GM12864 (cell line): ENCODE measurements at regions not wholly inside any gene's neighbourhood (a gene's known extent, or its start where the extent isn't known, plus 50 kb on each side); places are given as distances from the start of the nearest gene placed in this dataset.

Source experiments
- DNase-seq: peaks from one replicate; pipeline ENCODE4 v3.0.0-alpha.2; 2011; ENCODE audit warnings: low read depth
- H3K4me3 ChIP-seq: 2 replicates; pipeline ENCODE4 v1.5.1; 2011; ENCODE audit warnings: mild to moderate bottlenecking, low read depth, low read length, control low read depth
- CTCF ChIP-seq: IDR thresholded peaks from 2 replicates; pipeline ENCODE4 v1.5.1; 2011; ENCODE audit warnings: low read depth, mild to moderate bottlenecking, moderate library complexity, low read length, control low read depth, inconsistent platforms; ENCODE audit errors: missing control alignments

- no peak for TF ChIP-seq CTCF
- H3K4me3 ChIP-seq = no peak overlapping the region
- no peak for DNase-seq
These were observed 199.1 kb upstream of the FMN2 start for GRCh38 chr1:239892602-239893001.

GRCh38 chr1:239893127-239893731 is 198.5 kb upstream of the FMN2 start:
- no peak for TF ChIP-seq CTCF
- H3K4me3 ChIP-seq = no peak overlapping the region
- DNase-seq = no peak

GRCh38 chr1:239896569-239896968 is 195.1 kb upstream of the FMN2 start:
- no peak for DNase-seq
- no peak for TF ChIP-seq CTCF
- H3K4me3 ChIP-seq = no peak overlapping the region

- no peak for DNase-seq
- H3K4me3 ChIP-seq = no peak overlapping the region
- no peak for TF ChIP-seq CTCF
These were observed 194.7 kb upstream of the FMN2 start for GRCh38 chr1:239896980-239897379.

GRCh38 chr1:239897458-239897857 is 194.2 kb upstream of the FMN2 start:
- TF ChIP-seq CTCF = no peak
- H3K4me3 ChIP-seq = no peak overlapping the region
- DNase-seq = no peak

- peak; percentile 95 for TF ChIP-seq CTCF
- peak; percentile 10 for DNase-seq
- H3K4me3 ChIP-seq = no peak overlapping the region
These were observed 193.5 kb upstream of the FMN2 start for GRCh38 chr1:239898062-239898730.

- H3K4me3 ChIP-seq = no peak overlapping the region
- TF ChIP-seq CTCF = no peak
- no peak for DNase-seq
These were observed 191.9 kb upstream of the FMN2 start for GRCh38 chr1:239899747-239900146.
